Ovary (tissue), 3 donors: ENCODE measurements at regions not wholly inside any gene's neighbourhood (a gene's known extent, or its start where the extent isn't known, plus 50 kb on each side); places are given as distances from the start of the nearest gene placed in this dataset.

Experiments used
- CTCF ChIP-seq, 3 donors: fragments of 450-650 bp in 2 of 3; fragments of 200-600 bp in 1 of 3; IDR thresholded peaks; one replicate each; pipeline versions ENCODE4 v1.5.1 to v1.8.0; 2016 to 2022; ENCODE audit warnings: antibody characterized with exemption in 3 of 3, mild to moderate bottlenecking in 1 of 3
- EP300 ChIP-seq: sonication (generic); formaldehyde crosslinking; IDR thresholded peaks from one replicate; pipeline ENCODE4 v1.6.1; 2017; ENCODE audit warnings: antibody characterized with exemption
- POLR2A ChIP-seq: fragments of 450-650 bp; IDR thresholded peaks from one replicate; pipeline ENCODE4 v1.6.1; 2017; ENCODE audit warnings: antibody characterized with exemption, mild to moderate bottlenecking, moderate library complexity
- donor health status: DM: no; HTN: no; CAD: no.

GRCh38 chr18:28511413-28511821 lies 334.5 kb upstream of the CDH2 start:
- TF ChIP-seq POLR2A (no peak), CTCF (IDR thresholded peaks at IDR 0.05) (no peak), EP300 (no peak)
